Renal cortex interstitium (tissue), 11 donors: ENCODE measurements at regions not wholly inside any gene's neighbourhood (a gene's known extent, or its start where the extent isn't known, plus 50 kb on each side); places are given as distances from the start of the nearest gene placed in this dataset.

Source experiments
- DNase-seq, 11 donors: peaks; one replicate each; pipeline ENCODE4 v3.0.0-alpha.2; 2013; ENCODE audit warnings: low read depth in 9 of 11, low spot score in 4 of 11; ENCODE audit errors: extremely low read depth in 1 of 11

GRCh38 chr9:3059781-3060468 is 216.0 kb upstream of the PUM3 start:
- DNase-seq, result no peak

GRCh38 chr9:3058409-3058808 is 214.5 kb upstream of the PUM3 start:
- no peak for DNase-seq

- DNase-seq, result no peak
These were observed 210.2 kb upstream of the PUM3 start for GRCh38 chr9:3054017-3054586.

GRCh38 chr9:3049636-3050035 is 205.7 kb upstream of the PUM3 start:
- DNase-seq, result no peak

GRCh38 chr9:3047912-3048311 is 204.0 kb upstream of the PUM3 start:
- no peak for DNase-seq

GRCh38 chr9:3045153-3045552 is 201.3 kb upstream of the PUM3 start:
- DNase-seq, result no peak

GRCh38 chr9:3043369-3043768 is 199.5 kb upstream of the PUM3 start:
- DNase-seq, result no peak

- DNase-seq, result no peak
These were observed 196.9 kb upstream of the PUM3 start for GRCh38 chr9:3040761-3041160.

GRCh38 chr9:3036333-3036700 is 192.4 kb upstream of the PUM3 start:
- no peak for DNase-seq

GRCh38 chr9:3035579-3036332 is 191.9 kb upstream of the PUM3 start:
- no peak for DNase-seq

GRCh38 chr9:3032898-3033297 is 189.0 kb upstream of the PUM3 start:
- DNase-seq, result no peak

GRCh38 chr9:3028535-3028934 is 184.6 kb upstream of the PUM3 start:
- no peak for DNase-seq

- no peak for DNase-seq
These were observed 183.3 kb upstream of the PUM3 start for GRCh38 chr9:3027210-3027609.

- no peak for DNase-seq
These were observed 179.6 kb upstream of the PUM3 start for GRCh38 chr9:3023449-3023848.

GRCh38 chr9:3018691-3019230 is 174.9 kb upstream of the PUM3 start:
- DNase-seq, result no peak

- DNase-seq, result no peak
These were observed 174.2 kb upstream of the PUM3 start for GRCh38 chr9:3018071-3018470.

- no peak for DNase-seq
These were observed 170.3 kb upstream of the PUM3 start for GRCh38 chr9:3014178-3014577.

- DNase-seq, result no peak
These were observed 168.9 kb upstream of the PUM3 start for GRCh38 chr9:3012842-3013241.

- no peak for DNase-seq
These were observed 168.3 kb upstream of the PUM3 start for GRCh38 chr9:3012245-3012644.

GRCh38 chr9:3008091-3008490 is 164.2 kb upstream of the PUM3 start:
- no peak for DNase-seq
